H1 (cell line): ENCODE measurements at regions not wholly inside any gene's neighbourhood (a gene's known extent, or its start where the extent isn't known, plus 50 kb on each side); places are given as distances from the start of the nearest gene placed in this dataset.

Experiments used
- CTCF ChIA-PET: fragments of 300-600 bp; sonication (Branson Sonifier 250); formaldehyde crosslinking; loops from one replicate; lab custom pipeline; 2021; ENCODE audit not compliant: partially characterized antibody; lab: Charles Lee
- POLR2A ChIA-PET: fragments of 300-600 bp; sonication (Branson Sonifier 250); formaldehyde crosslinking; loops from one replicate; lab custom pipeline; 2021; ENCODE audit warnings: inconsistent platforms; ENCODE audit not compliant: partially characterized antibody; lab: Charles Lee
- DNase-seq, 2 experiments: peaks; one replicate each; pipeline versions ENCODE4 v3.0.0 to v3.0.0-alpha.2; 2010 to 2022; ENCODE audit warnings: low spot score in 2 of 2, low read depth in 1 of 2, mixed read lengths in 1 of 2
- FAIRE-seq: peaks from 2 replicates; lab custom pipeline; 2011; peaks lifted over from hg19 to GRCh38; lab: Jason Lieb, UNC
- H2AFZ ChIP-seq: 2 replicates; pipeline ENCODE4 v1.8.1; 2012; ENCODE audit warnings: low read length, inconsistent platforms
- H2AK5ac ChIP-seq: 2 replicates; pipeline ENCODE4 v1.6.1; 2013; ENCODE audit warnings: low read depth, low read length
- H2BK120ac ChIP-seq: replicated peaks from 2 replicates; pipeline ENCODE3; 2013; ENCODE audit warnings: low read depth, low read length, inconsistent platforms
- H2BK12ac ChIP-seq: 2 replicates; pipeline ENCODE4 v1.6.1; 2013; ENCODE audit warnings: low read depth, low read length
- H2BK15ac ChIP-seq: 2 replicates; pipeline ENCODE4 v1.6.1; 2013; ENCODE audit warnings: low read length
- H2BK20ac ChIP-seq: 2 replicates; pipeline ENCODE4 v1.6.1; 2013; ENCODE audit warnings: low read length
- H2BK5ac ChIP-seq: 2 replicates; pipeline ENCODE4 v1.6.1; 2013; ENCODE audit warnings: low read depth, low read length
- H3K14ac ChIP-seq: 2 replicates; pipeline ENCODE4 v1.6.1; 2013; ENCODE audit warnings: inconsistent platforms; ENCODE audit not compliant: insufficient read length
- H3K18ac ChIP-seq: 2 replicates; pipeline ENCODE4 v1.6.1; 2013; ENCODE audit warnings: low read length; ENCODE audit errors: extremely low read depth
- H3K23ac ChIP-seq: 2 replicates; pipeline ENCODE4 v1.6.1; 2013; ENCODE audit warnings: inconsistent platforms; ENCODE audit not compliant: insufficient read length
- H3K23me2 ChIP-seq: 2 replicates; pipeline ENCODE4 v1.6.1; 2013; ENCODE audit warnings: low read depth, low read length
- H3K27ac ChIP-seq: 2 replicates; pipeline ENCODE4 v1.6.1; 2011; ENCODE audit warnings: low read depth, low read length, inconsistent platforms
- H3K27me3 ChIP-seq, 4 experiments: replicated peaks in 1 of 4; 1 replicate in 1 of 4; 2 replicates in 3 of 4; pipeline versions ENCODE4 v1.6.1 to v1.8.1; 2011 to 2013; ENCODE audit warnings: low read length in 3 of 4, mild to moderate bottlenecking in 3 of 4, inconsistent platforms in 2 of 4, mixed read lengths in 2 of 4, moderate library complexity in 1 of 4; ENCODE audit not compliant: control insufficient read depth in 3 of 4, insufficient read depth in 3 of 4; ENCODE audit errors: extremely low read depth in 1 of 4
- H3K36me3 ChIP-seq, 4 experiments: 2 replicates each; pipeline versions ENCODE4 v1.6.1 to v1.8.1; 2011 to 2013; ENCODE audit warnings: mild to moderate bottlenecking in 4 of 4, low read length in 3 of 4, moderate library complexity in 2 of 4, control low read depth in 1 of 4, inconsistent platforms in 1 of 4; ENCODE audit not compliant: insufficient read depth in 4 of 4, control insufficient read depth in 2 of 4
- H3K4ac ChIP-seq: replicated peaks from 2 replicates; pipeline ENCODE3; 2013; ENCODE audit warnings: low read length, low read depth, mixed read lengths, inconsistent platforms; ENCODE audit not compliant: insufficient read length
- H3K4me1 ChIP-seq, 4 experiments: replicated peaks in 1 of 4; 1 replicate in 1 of 4; 2 replicates in 3 of 4; pipeline versions ENCODE4 v1.6.1 to v1.8.1; 2011 to 2013; ENCODE audit warnings: low read length in 3 of 4, inconsistent platforms in 2 of 4, mixed read lengths in 1 of 4; ENCODE audit not compliant: insufficient read depth in 4 of 4, control insufficient read depth in 3 of 4
- H3K4me2 ChIP-seq, 2 experiments: 2 replicates each; pipeline versions ENCODE4 v1.6.1 to v1.8.1; 2011 to 2013; ENCODE audit warnings: low read depth in 2 of 2, low read length in 2 of 2, control low read depth in 1 of 2, inconsistent platforms in 1 of 2, mild to moderate bottlenecking in 1 of 2; ENCODE audit not compliant: insufficient read depth in 1 of 2
- H3K4me3 ChIP-seq, 4 experiments: fragments of 200-600, 300-600 bp in 1 of 4; sonication (generic), shearing (Covaris generic), sonication (Bioruptor Twin) in 1 of 4; 2 replicates each; pipeline versions ENCODE4 v1.5.1 to v1.8.1; 2011 to 2016; ENCODE audit warnings: low read length in 4 of 4, low read depth in 3 of 4, control low read depth in 2 of 4, inconsistent platforms in 2 of 4, mild to moderate bottlenecking in 2 of 4, mixed read lengths in 1 of 4, moderate library complexity in 1 of 4; ENCODE audit not compliant: insufficient read depth in 2 of 4; ENCODE audit errors: extremely low read depth in 1 of 4
- H3K56ac ChIP-seq: replicated peaks from 2 replicates; pipeline ENCODE3; 2013; ENCODE audit warnings: low read depth, mild to moderate bottlenecking, mixed read lengths, low read length, inconsistent platforms; ENCODE audit not compliant: insufficient read length
- H3K79me1 ChIP-seq: 2 replicates; pipeline ENCODE4 v1.6.1; 2013; ENCODE audit warnings: low read depth, low read length, control low read depth
- H3K79me2 ChIP-seq, 2 experiments: 2 replicates each; pipeline versions ENCODE4 v1.6.1 to v1.8.1; 2012 to 2013; ENCODE audit warnings: low read length in 2 of 2, mild to moderate bottlenecking in 2 of 2, inconsistent platforms in 1 of 2; ENCODE audit not compliant: insufficient read depth in 2 of 2, control insufficient read depth in 1 of 2
- H3K9ac ChIP-seq, 4 experiments: replicated peaks in 1 of 4; 1 replicate in 1 of 4; 2 replicates in 3 of 4; pipeline versions ENCODE4 v1.6.1 to v1.8.1; 2011 to 2013; ENCODE audit warnings: low read depth in 3 of 4, low read length in 3 of 4, control low read depth in 2 of 4, mild to moderate bottlenecking in 2 of 4, moderate library complexity in 2 of 4, inconsistent platforms in 1 of 4; ENCODE audit errors: extremely low read depth in 1 of 4
- H3K9me3 ChIP-seq, 2 experiments: 2 replicates each; pipeline versions ENCODE4 v1.6.1 to v1.8.1; 2012 to 2013; ENCODE audit warnings: mild to moderate bottlenecking in 2 of 2, moderate library complexity in 2 of 2, control low read depth in 1 of 2, inconsistent platforms in 1 of 2, low read depth in 1 of 2, low read length in 1 of 2, mixed read lengths in 1 of 2; ENCODE audit not compliant: insufficient read depth in 2 of 2
- H4K20me1 ChIP-seq, 2 experiments: replicated peaks in 1 of 2; 2 replicates each; pipeline versions ENCODE3 to v1.8.1; 2011 to 2013; ENCODE audit warnings: inconsistent platforms in 2 of 2, low read length in 2 of 2, mild to moderate bottlenecking in 1 of 2; ENCODE audit not compliant: insufficient read depth in 2 of 2, control insufficient read depth in 1 of 2
- H4K5ac ChIP-seq: 2 replicates; pipeline ENCODE4 v1.6.1; 2013; ENCODE audit warnings: low read length, low read depth, mixed read lengths, inconsistent platforms; ENCODE audit not compliant: insufficient read length
- H4K8ac ChIP-seq: 2 replicates; pipeline ENCODE4 v1.8.0; 2013; ENCODE audit warnings: mild to moderate bottlenecking, moderate library complexity, low read length, inconsistent platforms; ENCODE audit not compliant: insufficient read depth; ENCODE audit errors: extremely low read depth
- H4K91ac ChIP-seq: replicated peaks from 2 replicates; pipeline ENCODE3; 2013; ENCODE audit warnings: low read length, mixed read lengths, inconsistent platforms; ENCODE audit not compliant: insufficient read length
- BACH1 ChIP-seq: IDR thresholded peaks from 2 replicates; pipeline ENCODE4 v1.6.1; 2012; ENCODE audit warnings: low read length, improper control_type of control experiment
- whole genome bisulfite sequencing, 2 experiments: shearing (Covaris generic) in 1 of 2; methylation state at CpG; one replicate each; pipeline versions ENCODE4 v1.1.6 to v1.1.7; 2013 to 2015; ENCODE audit warnings: low lambda C conversion rate in 2 of 2, mixed read lengths in 2 of 2, inconsistent platforms in 1 of 2, low coverage in 1 of 2, missing lambda C conversion rate in 1 of 2; ENCODE audit not compliant: insufficient replicate concordance in 2 of 2, insufficient coverage in 1 of 2, insufficient read length in 1 of 2; ENCODE audit errors: extremely low coverage in 1 of 2, missing lambda C conversion rate in 1 of 2; 5-methylcytosine and 5-hydroxymethylcytosine counted together

DNA sequence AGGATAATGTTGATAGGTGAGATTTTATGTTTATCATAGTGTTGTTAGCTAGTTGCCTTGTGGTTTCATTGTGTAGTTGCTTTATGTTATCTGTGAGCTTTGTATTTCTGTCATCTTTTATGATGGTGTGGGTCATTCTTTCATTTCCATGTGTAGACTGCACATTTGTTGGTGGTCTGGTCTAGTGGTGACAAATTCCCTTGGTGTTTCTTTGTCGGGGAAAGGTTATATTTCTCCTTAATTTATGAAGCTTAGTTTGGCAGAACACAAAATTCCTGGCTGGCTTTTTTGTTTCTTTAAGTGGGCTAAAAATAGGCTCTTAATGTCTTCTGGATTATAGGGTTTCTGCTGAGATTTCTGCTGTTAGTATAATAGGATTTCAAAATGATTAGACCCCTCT, 347.2 kb upstream of the ADAMTS5 start:
- WGBS, 2 experiments, result 89% methylated on average over 1 of the region's 1 CpG; no CpG with 5 or more reads in 1 of the 2 experiments
- Histone ChIP-seq H3K4me1 (no peaks in the 10 kb centered on the region), H3K4ac (no peak overlapping the region), H2BK12ac (no peak overlapping the region), H4K8ac (no peak overlapping the region), H3K4me3 (no peak overlapping the region), H3K23ac (no peak overlapping the region), H4K91ac (no peak overlapping the region), H3K9ac (no peak overlapping the region), H2BK5ac (no peak overlapping the region), H3K4me2 (no peak overlapping the region), H3K27ac (no peak overlapping the region), H2AFZ (no peak overlapping the region), H2BK15ac (no peak overlapping the region), H2BK120ac (no peak overlapping the region), H4K5ac (no peak overlapping the region), H3K14ac (no peak overlapping the region), H2AK5ac (no peak overlapping the region), H3K36me3 (no peaks in the 10 kb centered on the region), H3K79me2 (no peaks in the 10 kb centered on the region), H3K27me3 (no peaks in the 10 kb centered on the region), H4K20me1 (no peaks in the 10 kb centered on the region), H2BK20ac (no peak overlapping the region), H3K23me2 (no peaks in the 10 kb centered on the region), H3K18ac (no peak overlapping the region), H3K9me3 (0 out of 4 replicates have a peak, but pooled peaks cover 0 to 5% of the 10 kb centered on the region in 2 experiments), H3K56ac (no peak overlapping the region), H3K79me1 (no peaks in the 10 kb centered on the region)
- TF ChIP-seq BACH1, result no peak
- ChIA-PET CTCF (no interaction called here), POLR2A (no interaction called here)
- FAIRE-seq (no peak), DNase-seq (no peak)
